ENCODE measurements at regions not wholly inside any gene's neighbourhood (a gene's known extent, or its start where the extent isn't known, plus 50 kb on each side); places are given as distances from the start of the nearest gene placed in this dataset.

DNA sequence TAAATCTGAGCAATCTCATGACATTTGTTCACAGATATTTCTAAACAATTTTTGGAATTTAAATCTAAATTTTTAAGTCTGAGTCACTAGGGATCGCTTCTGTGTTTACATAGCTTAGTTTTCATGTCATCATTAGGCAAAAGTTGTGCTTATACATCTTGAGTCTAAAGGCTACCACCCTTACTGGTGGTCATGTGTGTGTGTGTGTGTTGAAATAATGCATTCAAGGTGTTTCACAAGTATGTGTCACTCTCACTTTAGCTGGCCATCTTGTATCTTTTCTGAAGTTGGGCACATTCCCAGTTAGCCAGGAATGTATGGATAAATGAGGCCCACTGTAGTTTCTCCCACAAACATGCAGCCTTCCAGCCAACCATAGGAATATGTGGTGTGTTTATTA, 1162.5 kb upstream of the PRMT6 start:
- TF ChIP-seq, protein P1, sequence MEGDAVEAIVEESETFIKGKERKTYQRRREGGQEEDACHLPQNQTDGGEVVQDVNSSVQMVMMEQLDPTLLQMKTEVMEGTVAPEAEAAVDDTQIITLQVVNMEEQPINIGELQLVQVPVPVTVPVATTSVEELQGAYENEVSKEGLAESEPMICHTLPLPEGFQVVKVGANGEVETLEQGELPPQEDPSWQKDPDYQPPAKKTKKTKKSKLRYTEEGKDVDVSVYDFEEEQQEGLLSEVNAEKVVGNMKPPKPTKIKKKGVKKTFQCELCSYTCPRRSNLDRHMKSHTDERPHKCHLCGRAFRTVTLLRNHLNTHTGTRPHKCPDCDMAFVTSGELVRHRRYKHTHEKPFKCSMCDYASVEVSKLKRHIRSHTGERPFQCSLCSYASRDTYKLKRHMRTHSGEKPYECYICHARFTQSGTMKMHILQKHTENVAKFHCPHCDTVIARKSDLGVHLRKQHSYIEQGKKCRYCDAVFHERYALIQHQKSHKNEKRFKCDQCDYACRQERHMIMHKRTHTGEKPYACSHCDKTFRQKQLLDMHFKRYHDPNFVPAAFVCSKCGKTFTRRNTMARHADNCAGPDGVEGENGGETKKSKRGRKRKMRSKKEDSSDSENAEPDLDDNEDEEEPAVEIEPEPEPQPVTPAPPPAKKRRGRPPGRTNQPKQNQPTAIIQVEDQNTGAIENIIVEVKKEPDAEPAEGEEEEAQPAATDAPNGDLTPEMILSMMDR (conservative IDR thresholded peaks at IDR 0.05; ENCODE audit: low read length) = no peak
- TF ChIP-seq EZH2phosphoT487 (IDR thresholded peaks at IDR 0.05; ENCODE audit: borderline replicate concordance) = no peak
- Histone ChIP-seq H3K27me3 (ENCODE audit: insufficient read depth, low read length, poor library complexity, severe bottlenecking) (no peaks in the 10 kb centered on the region), H3F3A (ENCODE audit: low read depth) (no peaks in the 10 kb centered on the region), H2AFZ (ENCODE audit: low read length) (no peak overlapping the region), H3K36me3 (ENCODE audit: insufficient read depth, low read length) (no peaks in the 10 kb centered on the region), H3K79me2 (ENCODE audit: insufficient read depth, low read length) (no peaks in the 10 kb centered on the region), H3K4me2 (ENCODE audit: low read depth, low read length, poor library complexity, severe bottlenecking) (no peak overlapping the region), H3K4me3 (ENCODE audit: low read length, poor library complexity, severe bottlenecking) (no peak overlapping the region), H4K20me1 (ENCODE audit: insufficient read depth, low read length, poor library complexity, severe bottlenecking) (no peaks in the 10 kb centered on the region), H3K4me1 (ENCODE audit: insufficient read depth, low read length, poor library complexity, severe bottlenecking) (no peaks in the 10 kb centered on the region), H3K9me3 (ENCODE audit: insufficient read depth, low read depth, low read length) (no peaks in the 10 kb centered on the region; the same call in 1 of the 2 replicates), H3K9ac (ENCODE audit: low read depth, low read length, poor library complexity, severe bottlenecking) (no peak overlapping the region), H3K9me2 (replicated peaks; ENCODE audit: low read depth, low read length) (no peaks in the 10 kb centered on the region)

DNA sequence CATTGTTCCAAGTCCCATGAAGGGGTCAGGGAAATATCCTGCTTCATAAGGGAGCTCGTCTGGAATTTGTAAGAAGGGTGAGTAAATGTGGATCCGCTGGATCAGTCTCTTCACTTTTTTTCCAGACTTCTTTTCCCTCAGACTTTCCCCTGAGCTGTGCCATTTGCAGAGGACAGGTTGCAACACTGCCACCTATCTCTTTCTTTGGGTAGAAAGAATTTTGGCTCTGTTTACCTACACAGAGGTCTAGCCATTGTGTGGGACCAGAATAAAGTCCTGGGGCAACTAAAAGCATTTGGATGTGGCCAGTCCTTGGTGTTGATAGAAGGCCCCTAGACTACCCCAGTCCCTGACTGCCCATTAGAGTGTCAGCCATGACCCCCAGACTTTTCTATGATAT, 1146.7 kb upstream of the PRMT6 start:
- H3K4me3 ChIP-seq (ENCODE audit: low read length, poor library complexity, severe bottlenecking) = no peak overlapping the region
- H2AFZ ChIP-seq (ENCODE audit: low read length) = no peak overlapping the region
- H3K9me3 ChIP-seq (ENCODE audit: insufficient read depth, low read depth, low read length) = no peaks in the 10 kb centered on the region
- H3K4me1 ChIP-seq (ENCODE audit: insufficient read depth, low read length, poor library complexity, severe bottlenecking) = no peaks in the 10 kb centered on the region
- no peaks in the 10 kb centered on the region for H4K20me1 ChIP-seq (ENCODE audit: insufficient read depth, low read length, poor library complexity, severe bottlenecking)
- H3K27me3 ChIP-seq (ENCODE audit: insufficient read depth, low read length, poor library complexity, severe bottlenecking) = no peaks in the 10 kb centered on the region
- no peaks in the 10 kb centered on the region for H3F3A ChIP-seq (ENCODE audit: low read depth)
- TF ChIP-seq, protein P1 (conservative IDR thresholded peaks at IDR 0.05; ENCODE audit: low read length) = no peak; the same call in 1 of the 2 replicates
- no peak for TF ChIP-seq EZH2phosphoT487 (IDR thresholded peaks at IDR 0.05; ENCODE audit: borderline replicate concordance)
- no peaks in the 10 kb centered on the region for H3K36me3 ChIP-seq (ENCODE audit: insufficient read depth, low read length)
- H3K4me2 ChIP-seq (ENCODE audit: low read depth, low read length, poor library complexity, severe bottlenecking) = no peak overlapping the region
- H3K9ac ChIP-seq (ENCODE audit: low read depth, low read length, poor library complexity, severe bottlenecking) = no peak overlapping the region
- H3K9me2 ChIP-seq (replicated peaks; ENCODE audit: low read depth, low read length) = no peaks in the 10 kb centered on the region
- no peaks in the 10 kb centered on the region for H3K79me2 ChIP-seq (ENCODE audit: insufficient read depth, low read length)

DNA sequence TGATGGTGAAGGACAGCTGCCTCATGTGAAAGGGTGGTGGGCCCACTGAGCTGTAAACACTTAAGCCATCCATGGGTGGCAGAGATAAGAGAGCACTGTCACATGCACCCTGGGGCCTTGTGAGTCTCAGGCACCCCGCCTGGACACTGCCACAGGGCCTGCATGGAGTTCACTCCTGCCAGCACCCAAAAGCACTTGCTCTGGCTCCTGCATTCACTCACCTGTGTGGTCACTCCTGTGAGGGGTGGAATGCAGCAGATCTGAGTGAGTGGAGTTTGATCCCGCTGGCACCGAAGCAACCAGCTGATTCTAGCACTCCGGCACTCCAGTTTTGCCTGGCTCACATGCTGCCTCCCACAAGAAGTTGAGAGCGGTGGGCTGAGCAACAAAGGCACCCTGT, 1142.1 kb upstream of the PRMT6 start:
- H3K9me2 ChIP-seq (replicated peaks; ENCODE audit: low read depth, low read length) = no peaks in the 10 kb centered on the region
- no peaks in the 10 kb centered on the region for H4K20me1 ChIP-seq (ENCODE audit: insufficient read depth, low read length, poor library complexity, severe bottlenecking)
- H3K4me1 ChIP-seq (ENCODE audit: insufficient read depth, low read length, poor library complexity, severe bottlenecking) = no peaks in the 10 kb centered on the region
- no peaks in the 10 kb centered on the region for H3K36me3 ChIP-seq (ENCODE audit: insufficient read depth, low read length)
- no peaks in the 10 kb centered on the region for H3K27me3 ChIP-seq (ENCODE audit: insufficient read depth, low read length, poor library complexity, severe bottlenecking)
- no peak overlapping the region for H3K4me2 ChIP-seq (ENCODE audit: low read depth, low read length, poor library complexity, severe bottlenecking)
- H3F3A ChIP-seq (ENCODE audit: low read depth) = no peaks in the 10 kb centered on the region
- H3K9ac ChIP-seq (ENCODE audit: low read depth, low read length, poor library complexity, severe bottlenecking) = no peak overlapping the region
- TF ChIP-seq EZH2phosphoT487 (IDR thresholded peaks at IDR 0.05; ENCODE audit: borderline replicate concordance) = no peak
- TF ChIP-seq, protein P1 (conservative IDR thresholded peaks at IDR 0.05; ENCODE audit: low read length) = no peak
- H2AFZ ChIP-seq (ENCODE audit: low read length) = no peak overlapping the region
- H3K9me3 ChIP-seq (ENCODE audit: insufficient read depth, low read depth, low read length) = no peaks in the 10 kb centered on the region
- H3K4me3 ChIP-seq (ENCODE audit: low read length, poor library complexity, severe bottlenecking) = no peak overlapping the region
- no peaks in the 10 kb centered on the region for H3K79me2 ChIP-seq (ENCODE audit: insufficient read depth, low read length)
